B cell (primary cell): ENCODE measurements at regions not wholly inside any gene's neighbourhood (a gene's known extent, or its start where the extent isn't known, plus 50 kb on each side); places are given as distances from the start of the nearest gene placed in this dataset.

Experiments used
- ATAC-seq: fragments of 200-7000 bp; cut with Tn5 transposase; one replicate; pipeline ENCODE4 v1.10.0; 2021; ENCODE audit warnings: low read depth, mild to moderate bottlenecking, moderate number of reproducible peaks, moderate library complexity
- CTCF ChIA-PET: fragments of 350-600 bp; sonication (Branson Sonifier 250); formaldehyde crosslinking; loops from one replicate; lab custom pipeline; 2021; ENCODE audit warnings: antibody characterized with exemption, inconsistent platforms; lab: Charles Lee
- POLR2A ChIA-PET: fragments of 350-600 bp; sonication (Branson Sonifier 250); formaldehyde crosslinking; loops from one replicate; lab custom pipeline; 2021; ENCODE audit warnings: antibody characterized with exemption; lab: Charles Lee
- DNase-seq: peaks from one replicate; pipeline ENCODE4 v3.0.0; 2013
- H2AFZ ChIP-seq: 2 replicates; pipeline ENCODE4 v1.6.1; 2012; ENCODE audit warnings: mild to moderate bottlenecking, low read depth, low read length; ENCODE audit not compliant: insufficient read depth, poor library complexity, severe bottlenecking
- H3K27ac ChIP-seq, 2 donors: 1 replicate in 1 of 2; 2 replicates in 1 of 2; pipeline ENCODE4 v1.5.1; 2012 to 2013; ENCODE audit warnings: low read length in 2 of 2, mild to moderate bottlenecking in 2 of 2, moderate library complexity in 1 of 2
- H3K27me3 ChIP-seq, 4 experiments: fragments of 200-600 bp in 1 of 4; sonication (generic) in 1 of 4; replicated peaks in 1 of 4; 1 replicate in 2 of 4; 2 replicates in 2 of 4; pipeline versions ENCODE4 v1.6.1 to v1.7.0; 2013 to 2016; ENCODE audit warnings: low read length in 3 of 4, mild to moderate bottlenecking in 2 of 4, mixed read lengths in 1 of 4, moderate library complexity in 1 of 4; ENCODE audit not compliant: insufficient read depth in 4 of 4, control insufficient read depth in 3 of 4; ENCODE audit errors: control extremely low read depth in 1 of 4
- H3K36me3 ChIP-seq, 2 experiments: replicated peaks in 1 of 2; 1 replicate in 1 of 2; 2 replicates in 1 of 2; pipeline versions ENCODE4 v1.6.1 to v1.7.1; 2013; ENCODE audit warnings: low read length in 1 of 2; ENCODE audit not compliant: insufficient read depth in 2 of 2, control insufficient read depth in 1 of 2; ENCODE audit errors: control extremely low read depth in 1 of 2, extremely low read depth in 1 of 2
- H3K4me1 ChIP-seq, 2 donors: fragments of 200-600 bp in 1 of 2; sonication (generic) in 1 of 2; 1 replicate in 1 of 2; 2 replicates in 1 of 2; pipeline versions ENCODE4 v1.5.1 to v1.6.1; 2013 to 2017; ENCODE audit warnings: low read length in 2 of 2; ENCODE audit not compliant: control insufficient read depth in 2 of 2, insufficient read depth in 2 of 2
- H3K4me2 ChIP-seq: replicated peaks from 2 replicates; pipeline ENCODE3; 2012; ENCODE audit warnings: mild to moderate bottlenecking, low read depth, low read length; ENCODE audit not compliant: poor library complexity, severe bottlenecking
- H3K4me3 ChIP-seq, 5 experiments: fragments of 200-600 bp in 1 of 5; sonication (generic) in 1 of 5; 1 replicate in 3 of 5; 2 replicates in 2 of 5; pipeline versions ENCODE4 v1.5.1 to v1.7.0; 2011 to 2016; ENCODE audit warnings: low read length in 4 of 5, mild to moderate bottlenecking in 4 of 5, low read depth in 2 of 5, control low read depth in 1 of 5, moderate library complexity in 1 of 5; ENCODE audit not compliant: insufficient read depth in 1 of 5; ENCODE audit errors: control extremely low read depth in 1 of 5, extremely low read depth in 1 of 5
- H3K79me2 ChIP-seq: fragments of 200-600 bp; sonication (generic); one replicate; pipeline ENCODE4 v1.6.0; 2016; ENCODE audit warnings: low read length; ENCODE audit not compliant: control insufficient read depth, insufficient read depth
- H3K9ac ChIP-seq: fragments of 200-600 bp; sonication (generic); 2 replicates; pipeline ENCODE4 v1.6.1; 2017; ENCODE audit warnings: mild to moderate bottlenecking, low read length, moderate library complexity
- H3K9me3 ChIP-seq, 3 donors: one replicate each; pipeline versions ENCODE4 v1.6.1 to v1.7.1; 2013; ENCODE audit warnings: low read length in 2 of 3; ENCODE audit not compliant: control insufficient read depth in 2 of 3, insufficient read depth in 1 of 3; ENCODE audit errors: control extremely low read depth in 1 of 3
- H4K20me1 ChIP-seq: 2 replicates; pipeline ENCODE4 v1.6.0; 2012; ENCODE audit warnings: mild to moderate bottlenecking, low read length; ENCODE audit not compliant: insufficient read depth, control insufficient read depth, poor library complexity, severe bottlenecking
- H3K27ac Mint-ChIP-seq: one replicate; pipeline ENCODE4 v1.8.0; 2021; ENCODE audit warnings: mixed read lengths
- H3K27me3 Mint-ChIP-seq: one replicate; pipeline ENCODE4 v1.8.0; 2021; ENCODE audit warnings: mixed read lengths
- H3K4me1 Mint-ChIP-seq: one replicate; pipeline ENCODE4 v1.8.0; 2021; ENCODE audit warnings: mixed read lengths
- H3K4me3 Mint-ChIP-seq: one replicate; pipeline ENCODE4 v1.8.0; 2021; ENCODE audit warnings: mixed read lengths
- H3K9me3 Mint-ChIP-seq: one replicate; pipeline ENCODE4 v1.8.0; 2022; ENCODE audit warnings: mixed read lengths; ENCODE audit not compliant: insufficient read depth
- EZH2 ChIP-seq: IDR thresholded peaks from 2 replicates; pipeline ENCODE4 v1.6.1; 2012; ENCODE audit warnings: borderline replicate concordance, low read depth, mild to moderate bottlenecking, moderate library complexity, low read length; ENCODE audit not compliant: insufficient read depth, poor library complexity, severe bottlenecking
- WGBS: methylation state at CpG from one replicate; pipeline ENCODE4 v1.1.5; 2013; ENCODE audit warnings: missing lambda C conversion rate; ENCODE audit not compliant: insufficient coverage; 5-methylcytosine and 5-hydroxymethylcytosine counted together
- intact Hi-C: fragments of 100-400 bp; cut with micrococcal nuclease; formaldehyde crosslinking; loops from one replicate; pipeline ENCODE4 v1.10.0; 2022
- TF ChIP-seq, protein P1 (sequence below): fragments of 200-600 bp; IDR thresholded peaks from one replicate; pipeline ENCODE4 v1.8.0; 2022; ENCODE audit warnings: antibody characterized with exemption, mild to moderate bottlenecking

GRCh38 chr13:89880201-89880600 lies 1467.3 kb upstream of the MIR17HG start:
- H3K9me3 ChIP-seq = peaks cover 0 to 15% (median 0%) of the 10 kb centered on the region in 3 donors
- H3K27me3 Mint-ChIP-seq = no peaks in the 10 kb centered on the region
- H3K4me3 Mint-ChIP-seq = no peak overlapping the region
- no peak overlapping the region for H3K27ac ChIP-seq
- intact Hi-C loops = no loop called here
- WGBS = 94% methylated on average over 13 of the region's 13 CpGs
- no peak overlapping the region for H3K27ac Mint-ChIP-seq
- H3K4me1 Mint-ChIP-seq = no peaks in the 10 kb centered on the region
- ATAC-seq (no peak), DNase-seq (no peak)
- no peaks in the 10 kb centered on the region for H3K9me3 Mint-ChIP-seq
- CTCF ChIA-PET = no interaction called here
- H4K20me1 ChIP-seq = no peaks in the 10 kb centered on the region
- H3K36me3 ChIP-seq = no peaks in the 10 kb centered on the region
- no peak overlapping the region for H3K4me2 ChIP-seq
- no peak overlapping the region for H2AFZ ChIP-seq
- no peaks in the 10 kb centered on the region for H3K79me2 ChIP-seq
- H3K9ac ChIP-seq = no peak overlapping the region
- H3K4me1 ChIP-seq = no peaks in the 10 kb centered on the region
- H3K4me3 ChIP-seq = no peak overlapping the region
- POLR2A ChIA-PET = no interaction called here
- no peaks in the 10 kb centered on the region for H3K27me3 ChIP-seq
- TF ChIP-seq EZH2 = no peak
- TF ChIP-seq, protein P1, sequence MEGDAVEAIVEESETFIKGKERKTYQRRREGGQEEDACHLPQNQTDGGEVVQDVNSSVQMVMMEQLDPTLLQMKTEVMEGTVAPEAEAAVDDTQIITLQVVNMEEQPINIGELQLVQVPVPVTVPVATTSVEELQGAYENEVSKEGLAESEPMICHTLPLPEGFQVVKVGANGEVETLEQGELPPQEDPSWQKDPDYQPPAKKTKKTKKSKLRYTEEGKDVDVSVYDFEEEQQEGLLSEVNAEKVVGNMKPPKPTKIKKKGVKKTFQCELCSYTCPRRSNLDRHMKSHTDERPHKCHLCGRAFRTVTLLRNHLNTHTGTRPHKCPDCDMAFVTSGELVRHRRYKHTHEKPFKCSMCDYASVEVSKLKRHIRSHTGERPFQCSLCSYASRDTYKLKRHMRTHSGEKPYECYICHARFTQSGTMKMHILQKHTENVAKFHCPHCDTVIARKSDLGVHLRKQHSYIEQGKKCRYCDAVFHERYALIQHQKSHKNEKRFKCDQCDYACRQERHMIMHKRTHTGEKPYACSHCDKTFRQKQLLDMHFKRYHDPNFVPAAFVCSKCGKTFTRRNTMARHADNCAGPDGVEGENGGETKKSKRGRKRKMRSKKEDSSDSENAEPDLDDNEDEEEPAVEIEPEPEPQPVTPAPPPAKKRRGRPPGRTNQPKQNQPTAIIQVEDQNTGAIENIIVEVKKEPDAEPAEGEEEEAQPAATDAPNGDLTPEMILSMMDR = no peak

DNA sequence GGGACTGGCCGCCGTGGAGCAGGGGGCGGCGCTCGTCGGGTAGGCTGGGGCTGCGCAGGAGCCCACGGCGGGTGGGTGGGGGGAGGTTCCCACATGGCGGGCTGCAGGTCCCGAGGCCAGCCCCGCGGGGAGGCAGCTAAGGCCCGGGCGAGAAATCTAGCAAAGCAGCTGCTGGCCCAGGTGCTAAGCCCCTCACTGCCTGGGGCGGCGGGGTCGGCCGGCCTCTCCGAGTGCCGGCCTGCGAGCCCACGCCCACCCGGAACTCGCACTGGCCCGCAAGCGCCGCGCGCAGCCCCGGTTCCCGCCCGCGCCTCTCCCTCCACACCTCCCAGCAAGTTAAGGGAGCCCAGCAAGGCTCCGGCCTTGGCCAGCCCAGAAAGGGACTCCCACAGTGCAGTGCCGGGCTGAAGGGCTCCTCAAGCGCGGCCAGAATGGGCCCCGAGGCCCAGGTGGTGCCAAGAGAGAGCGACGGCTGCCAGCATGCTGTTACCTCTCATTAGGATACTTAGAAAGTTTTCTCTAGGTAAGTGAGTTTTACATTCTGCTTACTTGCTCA lies 1463.5 kb upstream of the MIR17HG start:
- WGBS = 80% methylated on average over 39 of the region's 41 CpGs
- H3K9ac ChIP-seq = no peak overlapping the region
- ChIA-PET CTCF (no interaction called here), POLR2A (no interaction called here)
- no peaks in the 10 kb centered on the region for H3K36me3 ChIP-seq
- Mint-ChIP-seq H3K4me1 (no peaks in the 10 kb centered on the region), H3K9me3 (peaks cover 3% of the 10 kb centered on the region), H3K4me3 (no peak overlapping the region), H3K27me3 (no peaks in the 10 kb centered on the region), H3K27ac (no peak overlapping the region)
- no peak overlapping the region for H2AFZ ChIP-seq
- DNase-seq (no peak), ATAC-seq (no peak)
- TF ChIP-seq EZH2 = no peak
- TF ChIP-seq, protein P1 = no peak
- no peaks in the 10 kb centered on the region for H3K4me1 ChIP-seq
- no peak overlapping the region for H3K4me3 ChIP-seq
- intact Hi-C loops = no loop called here
- no peaks in the 10 kb centered on the region for H3K27me3 ChIP-seq
- peaks cover 0 to 15% (median 2%) of the 10 kb centered on the region in 3 donors for H3K9me3 ChIP-seq
- no peaks in the 10 kb centered on the region for H3K79me2 ChIP-seq
- no peak overlapping the region for H3K27ac ChIP-seq
- no peaks in the 10 kb centered on the region for H4K20me1 ChIP-seq
- H3K4me2 ChIP-seq = no peak overlapping the region
